GM23338 (cell line): ENCODE measurements at regions not wholly inside any gene's neighbourhood (a gene's known extent, or its start where the extent isn't known, plus 50 kb on each side); places are given as distances from the start of the nearest gene placed in this dataset.
"Not testable (repeated sequence)": the region's sequence is repeated elsewhere in the genome, so short reads cannot be mapped to it uniquely, and the experiment has no call there.

Experiments
- ATAC-seq: fragments of 200-7000 bp; cut with Tn5 transposase; 3 replicates; pipeline ENCODE4 v1.9.1; 2020
- DNase-seq: peaks from one replicate; pipeline ENCODE4 v3.0.0-alpha.2; 2015; ENCODE audit warnings: low spot score
- H2AFZ ChIP-seq: fragments of 200-600 bp; sonication (generic); 2 replicates; pipeline ENCODE4 v1.8.0; 2016; ENCODE audit warnings: antibody characterized with exemption, mild to moderate bottlenecking, moderate library complexity
- H3F3A ChIP-seq: fragments of 200-600 bp; sonication (generic); replicated peaks from 2 replicates; pipeline ENCODE4 v1.8.0; 2017; ENCODE audit warnings: antibody characterized with exemption, mixed run types, low read depth
- H3K27ac ChIP-seq: fragments of 200-600 bp; sonication (generic); 2 replicates; pipeline ENCODE4 v1.6.1; 2016; ENCODE audit warnings: low read depth
- H3K27me3 ChIP-seq: fragments of 200-600 bp; sonication (generic); 2 replicates; pipeline ENCODE4 v1.8.0; 2016; ENCODE audit warnings: mild to moderate bottlenecking, mixed run types, moderate library complexity; ENCODE audit not compliant: insufficient read depth
- H3K36me3 ChIP-seq: fragments of 200-600 bp; sonication (generic); 2 replicates; pipeline ENCODE4 v1.8.0; 2016; ENCODE audit warnings: mild to moderate bottlenecking; ENCODE audit not compliant: insufficient read depth
- H3K4me1 ChIP-seq: fragments of 200-600 bp; sonication (generic); 2 replicates; pipeline ENCODE4 v1.8.0; 2016; ENCODE audit warnings: mild to moderate bottlenecking, moderate library complexity; ENCODE audit not compliant: insufficient read depth
- H3K4me2 ChIP-seq: fragments of 200-600 bp; sonication (generic); 2 replicates; pipeline ENCODE4 v1.7.1; 2017; ENCODE audit warnings: mixed run types
- H3K4me3 ChIP-seq: fragments of 200-600 bp; sonication (generic); 2 replicates; pipeline ENCODE4 v1.6.1; 2016; ENCODE audit warnings: mixed run types
- H3K79me2 ChIP-seq: fragments of 200-600 bp; sonication (generic); replicated peaks from 2 replicates; pipeline ENCODE4 v1.8.0; 2017; ENCODE audit warnings: mild to moderate bottlenecking; ENCODE audit not compliant: insufficient read depth
- H3K9me2 ChIP-seq: fragments of 200-600 bp; sonication (generic); 2 replicates; pipeline ENCODE4 v1.8.0; 2017; ENCODE audit not compliant: insufficient read depth
- H4K20me1 ChIP-seq: fragments of 200-600 bp; sonication (generic); replicated peaks from 2 replicates; pipeline ENCODE4 v1.8.0; 2017; ENCODE audit warnings: mild to moderate bottlenecking; ENCODE audit not compliant: insufficient read depth
- H3K27ac Mint-ChIP-seq: 2 replicates; pipeline ENCODE4 v1.8.0; 2020; ENCODE audit warnings: inconsistent platforms, mild to moderate bottlenecking, moderate library complexity, mixed read lengths
- H3K27me3 Mint-ChIP-seq: 3 replicates; pipeline ENCODE4 v1.8.0; 2022; ENCODE audit warnings: low read depth, mild to moderate bottlenecking, moderate library complexity, mixed read lengths, inconsistent platforms; ENCODE audit not compliant: insufficient read depth, poor library complexity
- H3K36me3 Mint-ChIP-seq: 3 replicates; pipeline ENCODE4 v1.8.0; 2021; ENCODE audit warnings: low read depth, mild to moderate bottlenecking, inconsistent platforms, moderate library complexity, mixed read lengths
- H3K4me1 Mint-ChIP-seq: 3 replicates; pipeline ENCODE4 v1.8.0; 2020; ENCODE audit warnings: mild to moderate bottlenecking, inconsistent platforms, mixed read lengths
- H3K4me3 Mint-ChIP-seq: 3 replicates; pipeline ENCODE4 v1.8.0; 2021; ENCODE audit warnings: moderate library complexity, mild to moderate bottlenecking, inconsistent platforms, mixed read lengths
- H3K9me3 Mint-ChIP-seq: 3 replicates; pipeline ENCODE4 v1.8.0; 2020; ENCODE audit warnings: moderate library complexity, mild to moderate bottlenecking, inconsistent platforms, mixed read lengths
- CREB1 ChIP-seq: fragments of 250-450 bp; sonication (Bioruptor Pico); IDR thresholded peaks from 2 replicates; pipeline ENCODE4 v1.5.0; 2020; ENCODE audit warnings: low read depth, mild to moderate bottlenecking, moderate library complexity
- CTCF ChIP-seq, 2 experiments: fragments of 200-600 bp in 1 of 2; sonication (generic) in 1 of 2; conservative IDR thresholded peaks; 2 replicates each; pipeline versions ENCODE4 v1.5.1 to v1.6.1; 2016 to 2017; ENCODE audit warnings: antibody characterized with exemption in 2 of 2, low read depth in 2 of 2, mild to moderate bottlenecking in 2 of 2, moderate library complexity in 1 of 2
- ETS1 ChIP-seq: IDR thresholded peaks from 2 replicates; pipeline ENCODE4 v1.6.1; 2016; ENCODE audit warnings: antibody characterized with exemption
- EZH2 ChIP-seq: fragments of 200-600 bp; sonication (generic); IDR thresholded peaks from one replicate; pipeline ENCODE4 v1.8.0; 2017; ENCODE audit warnings: antibody characterized with exemption, mild to moderate bottlenecking, low read depth; ENCODE audit not compliant: unreplicated experiment
- EZH2phosphoT487 ChIP-seq: fragments of 200-600 bp; sonication (generic); IDR thresholded peaks from one replicate; pipeline ENCODE4 v1.8.1; 2018; ENCODE audit warnings: antibody characterized with exemption; ENCODE audit not compliant: unreplicated experiment
- JUNB ChIP-seq: IDR thresholded peaks from one replicate; pipeline ENCODE4 v1.6.1; 2016; ENCODE audit warnings: antibody characterized with exemption; ENCODE audit not compliant: unreplicated experiment
- NANOG ChIP-seq: IDR thresholded peaks from 2 replicates; pipeline ENCODE4 v1.6.1; 2016; ENCODE audit warnings: antibody characterized with exemption, borderline replicate concordance
- POLR2AphosphoS5 ChIP-seq: IDR thresholded peaks from 2 replicates; pipeline ENCODE4 v1.6.1; 2016; ENCODE audit warnings: antibody characterized with exemption, low read depth
- STAT1 ChIP-seq: IDR thresholded peaks from one replicate; pipeline ENCODE4 v1.6.1; 2016; ENCODE audit warnings: antibody characterized with exemption; ENCODE audit not compliant: unreplicated experiment
- ZNF331 ChIP-seq: fragments of 250-450 bp; sonication (Bioruptor Pico); IDR thresholded peaks from 2 replicates; pipeline ENCODE4 v1.5.0; 2020; ENCODE audit warnings: low read depth, mild to moderate bottlenecking, moderate library complexity

GRCh38 chr15:79621805-79622204 is 189.7 kb downstream of the MINAR1 start:
- H3K36me3 Mint-ChIP-seq, H3K4me3 ChIP-seq, H3K27ac ChIP-seq, H4K20me1 ChIP-seq, H3K4me1 ChIP-seq, H3K9me3 Mint-ChIP-seq, H3K79me2 ChIP-seq, H3K4me2 ChIP-seq, DNase-seq, H3F3A ChIP-seq, H2AFZ ChIP-seq, ATAC-seq, H3K27me3 Mint-ChIP-seq, H3K27ac Mint-ChIP-seq, H3K27me3 ChIP-seq, H3K9me2 ChIP-seq, H3K36me3 ChIP-seq, H3K4me3 Mint-ChIP-seq, H3K4me1 Mint-ChIP-seq: not testable (repeated sequence)

GRCh38 chr15:79623488-79623887 is 191.4 kb downstream of the MINAR1 start:
- Mint-ChIP-seq H3K9me3 (no peaks in the 10 kb centered on the region), H3K36me3 (no peaks in the 10 kb centered on the region), H3K27me3 (no peaks in the 10 kb centered on the region), H3K4me3 (no peak overlapping the region), H3K4me1 (no peaks in the 10 kb centered on the region), H3K27ac (no peak overlapping the region)
- H3K4me1 ChIP-seq, result no peaks in the 10 kb centered on the region
- no peak overlapping the region for H3K4me3 ChIP-seq
- no peaks in the 10 kb centered on the region for H3K79me2 ChIP-seq
- TF ChIP-seq EZH2 (no peak), JUNB (no peak), EZH2phosphoT487 (no peak), NANOG (no peak), POLR2AphosphoS5 (no peak), CTCF (conservative IDR thresholded peaks at IDR 0.05; ENCODE audit: low read depth in 2 of 2) (no peak), CREB1 (no peak), ETS1 (no peak), STAT1 (no peak)
- no peak overlapping the region for H3K27ac ChIP-seq
- no peak for ATAC-seq
- no peak for DNase-seq
- H4K20me1 ChIP-seq, result no peaks in the 10 kb centered on the region
- H3K36me3 ChIP-seq, result no peaks in the 10 kb centered on the region
- H3F3A ChIP-seq, result no peaks in the 10 kb centered on the region
- H3K4me2 ChIP-seq, result no peak overlapping the region
- no peak overlapping the region for H2AFZ ChIP-seq
- H3K9me2 ChIP-seq, result no peaks in the 10 kb centered on the region
- H3K27me3 ChIP-seq, result no peaks in the 10 kb centered on the region

GRCh38 chr15:79629687-79630086 is 197.6 kb downstream of the MINAR1 start:
- Mint-ChIP-seq H3K36me3 (no peaks in the 10 kb centered on the region), H3K9me3 (no peaks in the 10 kb centered on the region; the same call in 2 of the 3 replicates), H3K4me1 (no peaks in the 10 kb centered on the region), H3K27me3 (no peaks in the 10 kb centered on the region), H3K4me3 (no peak overlapping the region), H3K27ac (no peak overlapping the region)
- no peak for TF ChIP-seq ZNF331 (CRISPR knock-in tag)
- no peaks in the 10 kb centered on the region for H3F3A ChIP-seq
- H3K27ac ChIP-seq, result no peak overlapping the region
- no peak overlapping the region for H3K4me3 ChIP-seq
- DNase-seq, result no peak
- H3K36me3 ChIP-seq, result no peaks in the 10 kb centered on the region
- no peak overlapping the region for H2AFZ ChIP-seq
- H3K27me3 ChIP-seq, result no peaks in the 10 kb centered on the region
- no peaks in the 10 kb centered on the region for H3K79me2 ChIP-seq
- no peak overlapping the region for H3K4me2 ChIP-seq
- no peak for ATAC-seq
- no peaks in the 10 kb centered on the region for H4K20me1 ChIP-seq
- H3K4me1 ChIP-seq, result no peaks in the 10 kb centered on the region
- H3K9me2 ChIP-seq, result 0 out of 2 replicates have a peak, but pooled peaks cover 6% of the 10 kb centered on the region
